Astrocyte of the cerebellum (primary cell): ENCODE measurements at regions not wholly inside any gene's neighbourhood (a gene's known extent, or its start where the extent isn't known, plus 50 kb on each side); places are given as distances from the start of the nearest gene placed in this dataset.

Experiments used
- DNase-seq: peaks from one replicate; pipeline ENCODE4 v3.0.0-alpha.2; 2011; ENCODE audit warnings: low read depth
- H3K4me3 ChIP-seq: 2 replicates; pipeline ENCODE4 v1.5.1; 2011; ENCODE audit warnings: mild to moderate bottlenecking, low read depth, low read length, moderate library complexity
- CTCF ChIP-seq: IDR thresholded peaks from 2 replicates; pipeline ENCODE4 v1.5.1; 2012; ENCODE audit warnings: low read length, low read depth, moderate library complexity, mild to moderate bottlenecking; ENCODE audit errors: missing control alignments
- in situ Hi-C: cut with HindIII; loops from 2 replicates; pipeline ENCODE4 v1.10.0; 2017; ENCODE audit warnings: low sequenced_read_pairs

- in situ Hi-C loops = no loop called here
- no peak for TF ChIP-seq CTCF
- no peak overlapping the region for H3K4me3 ChIP-seq
- DNase-seq = no peak
These were observed 80.9 kb upstream of the ZNF469 start for GRCh38 chr16:88301886-88302285.

- no peak overlapping the region for H3K4me3 ChIP-seq
- in situ Hi-C loops = no loop called here
- TF ChIP-seq CTCF = no peak
- no peak for DNase-seq
These were observed 80.1 kb upstream of the ZNF469 start for GRCh38 chr16:88302666-88303065.

GRCh38 chr16:88303405-88303804 lies 79.4 kb upstream of the ZNF469 start:
- no peak overlapping the region for H3K4me3 ChIP-seq
- in situ Hi-C loops = no loop called here
- no peak for TF ChIP-seq CTCF
- DNase-seq = no peak

GRCh38 chr16:88303890-88304819 lies 78.6 kb upstream of the ZNF469 start:
- TF ChIP-seq CTCF = no peak
- in situ Hi-C loops = no loop called here
- H3K4me3 ChIP-seq = no peak overlapping the region
- DNase-seq = peak; percentile 76

GRCh38 chr16:88305176-88305575 lies 77.6 kb upstream of the ZNF469 start:
- in situ Hi-C loops = no loop called here
- H3K4me3 ChIP-seq = no peak overlapping the region
- TF ChIP-seq CTCF = no peak
- DNase-seq = no peak

- no peak for TF ChIP-seq CTCF
- in situ Hi-C loops = no loop called here
- no peak for DNase-seq
- H3K4me3 ChIP-seq = no peak overlapping the region
These were observed 76.3 kb upstream of the ZNF469 start for GRCh38 chr16:88306411-88306810.
